ENCODE measurements at regions not wholly inside any gene's neighbourhood (a gene's known extent, or its start where the extent isn't known, plus 50 kb on each side); places are given as distances from the start of the nearest gene placed in this dataset.
"Not testable (repeated sequence)": the region's sequence is repeated elsewhere in the genome, so short reads cannot be mapped to it uniquely, and the experiment has no call there.

DNA sequence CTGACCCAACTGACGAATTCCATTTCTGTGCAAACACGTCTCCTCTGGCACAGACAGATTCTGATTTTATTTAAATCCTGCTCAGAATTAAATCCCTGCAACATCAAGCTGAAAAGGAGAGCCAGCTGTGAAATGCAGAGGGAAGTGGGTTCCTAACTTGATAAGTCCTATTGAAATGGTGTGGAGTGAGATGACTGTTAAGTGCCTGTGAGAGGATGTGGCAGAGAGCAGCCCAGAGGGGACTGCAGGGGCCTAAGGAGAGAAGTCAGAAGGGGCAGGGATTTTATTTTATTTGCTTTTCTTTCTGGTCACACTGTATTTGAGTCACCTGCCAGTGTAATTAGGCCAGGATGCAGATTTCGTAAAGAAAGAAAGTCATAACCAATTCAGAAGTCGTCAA is 277.4 kb downstream of the NKX6-1 start:
- DNase-seq, result no peak

DNA sequence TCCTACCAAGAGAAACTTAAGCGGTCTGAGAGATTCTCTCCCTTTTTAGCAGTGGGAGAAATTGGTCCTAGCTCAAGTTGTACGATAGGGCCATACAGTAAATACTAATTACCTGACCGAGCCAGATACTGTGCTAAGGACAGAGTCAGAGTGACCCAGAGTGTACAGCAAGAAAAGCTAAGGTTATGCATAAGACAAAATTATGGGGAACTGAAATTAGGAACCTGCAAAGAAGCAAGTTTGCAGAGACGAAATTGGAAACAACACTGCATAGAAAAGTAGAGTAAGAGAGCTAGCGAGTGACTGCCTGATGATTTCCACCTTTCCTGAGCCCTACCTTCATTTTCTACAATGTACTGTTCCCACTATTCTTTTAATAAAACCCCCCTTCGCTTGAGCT is 278.1 kb downstream of the NKX6-1 start:
- no peak for DNase-seq

DNA sequence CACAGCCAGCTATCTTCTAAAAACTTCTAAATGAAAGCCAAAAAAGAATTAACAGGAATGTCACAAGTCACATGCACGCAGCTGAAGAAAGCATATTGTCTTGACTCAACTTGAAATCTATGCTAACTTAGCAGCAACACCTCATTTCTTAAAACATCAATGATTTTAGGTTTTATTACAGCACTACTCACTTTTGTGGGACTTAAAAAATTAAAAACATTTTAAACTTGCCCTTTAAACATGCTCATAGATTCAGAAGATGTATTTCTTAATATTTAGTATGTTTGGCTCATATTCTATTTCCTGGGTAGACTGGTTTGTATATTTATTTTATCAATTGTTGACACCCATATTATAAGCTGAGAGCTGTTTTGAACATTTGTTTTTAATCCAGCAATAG is 279.4 kb downstream of the NKX6-1 start:
- no peak for DNase-seq

DNA sequence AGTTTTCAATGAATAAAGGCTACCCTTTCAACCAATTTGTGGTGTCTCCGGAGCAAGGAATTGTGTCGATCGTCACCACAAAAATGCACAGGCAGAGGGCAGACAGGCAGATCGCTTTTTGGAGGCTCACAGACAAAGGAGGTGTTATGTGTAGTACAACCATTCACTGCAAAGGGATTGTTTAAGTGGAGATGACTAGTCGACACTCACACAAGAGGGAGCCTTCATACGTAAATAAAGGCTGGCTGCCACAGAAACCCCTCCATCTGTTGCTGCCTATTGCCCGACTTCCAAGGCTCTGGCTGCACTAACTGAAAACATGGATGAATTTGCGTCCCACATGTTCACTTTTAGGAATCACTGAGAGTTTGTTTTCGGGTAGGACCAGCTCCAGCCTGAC is 281.1 kb downstream of the NKX6-1 start:
- peak; percentile 32 for DNase-seq

DNA sequence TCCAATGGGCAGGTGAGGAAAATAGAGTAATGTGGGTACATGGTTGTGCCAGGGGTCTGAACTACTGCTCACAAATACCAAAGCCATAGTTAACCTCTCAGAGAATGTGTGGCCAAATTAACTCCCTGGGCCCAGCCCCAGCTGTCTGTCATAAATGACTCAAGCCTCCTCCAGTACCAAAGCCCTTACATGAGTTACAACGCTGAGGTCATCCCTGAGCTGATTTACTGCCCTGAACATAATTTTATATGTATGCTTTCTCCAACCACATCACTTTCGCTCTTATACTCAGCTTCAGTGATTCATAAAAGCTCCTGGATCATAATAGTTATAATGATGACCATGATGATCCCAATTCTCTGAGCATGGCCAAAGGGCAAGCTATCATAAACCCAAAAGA is 283.9 kb downstream of the NKX6-1 start:
- DNase-seq, result no peak

DNA sequence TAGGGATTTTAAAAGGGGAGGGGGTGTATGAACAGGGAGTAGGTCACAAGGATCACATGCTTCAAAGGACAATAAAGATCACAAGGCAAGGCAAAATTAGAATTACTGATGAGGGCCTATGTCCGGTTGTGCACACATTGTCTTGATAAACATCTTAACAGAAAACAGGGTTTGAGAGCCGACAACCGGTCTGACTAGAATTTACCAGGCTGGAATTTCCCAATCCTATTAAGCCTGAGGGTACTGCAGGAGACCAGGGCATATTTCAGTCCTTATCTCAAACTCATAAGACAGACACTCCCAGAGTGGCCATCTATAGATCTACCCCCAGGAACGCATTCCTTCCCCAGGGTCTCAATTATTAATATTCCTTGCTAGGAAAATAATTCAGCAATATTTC is 292.9 kb downstream of the NKX6-1 start:
- DNase-seq, result not testable (repeated sequence)

DNA sequence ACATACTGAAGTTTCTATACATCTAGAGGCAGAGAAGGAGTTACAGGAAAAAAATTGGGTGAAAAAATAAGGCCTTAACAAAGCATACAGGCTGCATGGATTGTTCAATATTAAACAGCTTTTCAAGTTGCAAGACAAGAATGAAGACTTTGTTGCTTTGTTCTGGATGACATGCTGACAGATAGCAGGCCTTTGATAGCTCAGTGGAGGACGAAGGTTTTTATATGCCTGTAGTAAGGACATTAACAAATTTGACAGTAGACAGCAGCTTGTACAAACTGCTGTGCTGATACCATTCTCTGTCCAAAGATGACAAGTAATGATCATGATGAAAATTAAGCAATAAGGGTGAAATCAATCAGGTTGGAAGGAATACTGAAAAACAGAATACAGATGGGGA is 309.9 kb downstream of the NKX6-1 start:
- DNase-seq, result peak; percentile 2

DNA sequence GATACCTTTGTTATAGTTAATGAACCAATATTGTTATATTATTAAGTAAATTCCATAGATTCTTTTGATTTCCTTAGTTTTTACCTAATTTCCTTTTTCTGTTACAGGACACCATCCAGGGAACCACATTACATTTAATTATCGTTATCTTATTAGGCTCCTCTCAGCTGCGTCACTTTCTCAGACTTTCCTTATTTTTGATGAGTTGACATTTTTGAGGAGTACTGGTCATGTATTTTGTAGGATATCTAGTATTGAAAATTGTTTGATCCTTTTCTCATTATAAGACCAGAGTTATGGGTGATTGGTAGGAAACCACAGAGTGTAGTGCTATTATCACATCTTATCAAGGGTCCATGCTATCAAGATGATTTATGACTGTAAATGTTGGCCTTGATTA is 319.7 kb downstream of the NKX6-1 start:
- no peak for DNase-seq

DNA sequence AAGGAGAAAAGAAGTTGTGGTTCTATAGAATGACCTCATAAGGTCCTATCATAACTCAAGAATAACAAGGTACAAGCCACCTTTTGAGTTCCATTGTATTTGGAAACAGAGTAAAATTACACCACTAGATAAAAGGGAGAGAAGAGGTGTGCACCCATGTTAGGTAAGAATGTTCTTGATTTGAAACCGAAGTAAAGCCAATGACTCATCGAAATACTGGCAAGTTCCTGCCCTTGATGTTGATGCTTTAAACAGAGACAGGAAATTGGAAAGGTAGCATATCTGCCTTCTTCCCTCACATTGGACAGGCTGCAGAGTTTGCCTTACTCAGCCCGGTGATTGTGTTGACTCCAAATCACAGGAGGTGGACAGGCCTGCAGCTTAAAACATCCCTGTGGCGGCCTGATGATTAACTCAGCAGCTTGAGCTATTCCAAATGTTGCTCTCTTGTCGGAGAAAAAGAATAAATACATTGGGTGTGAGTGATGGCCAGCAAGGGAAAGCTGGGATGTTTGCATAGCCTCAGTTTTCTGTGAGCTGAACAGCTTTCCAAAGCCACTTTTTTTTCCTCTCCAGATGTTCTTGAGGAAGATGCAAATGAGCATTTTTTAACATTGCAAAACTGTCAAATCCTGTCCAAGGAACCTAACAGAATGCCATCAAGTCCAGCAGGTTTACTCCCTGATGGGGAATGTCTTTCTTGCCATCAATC is 321.1 kb downstream of the NKX6-1 start:
- DNase-seq, result peak; percentile 48

DNA sequence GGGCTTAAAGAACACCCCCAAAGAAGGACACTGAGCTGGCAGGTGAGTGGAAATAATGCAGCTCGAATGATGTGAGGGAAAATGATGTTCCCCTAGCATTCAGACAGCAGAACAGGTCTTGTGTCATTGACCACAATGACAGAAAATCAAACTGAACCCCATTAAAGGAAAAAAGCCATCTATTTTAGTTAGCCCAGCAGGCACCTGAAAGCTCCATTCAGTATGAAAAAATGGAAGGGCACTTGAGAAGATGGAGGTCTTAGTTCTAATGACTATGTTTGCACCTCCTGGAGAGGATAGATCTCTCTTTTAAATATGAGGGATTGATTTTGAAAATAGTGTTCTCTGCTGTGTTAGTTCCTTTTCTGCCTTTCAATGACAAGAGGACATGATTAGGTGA is 323.1 kb downstream of the NKX6-1 start:
- no peak for DNase-seq

DNA sequence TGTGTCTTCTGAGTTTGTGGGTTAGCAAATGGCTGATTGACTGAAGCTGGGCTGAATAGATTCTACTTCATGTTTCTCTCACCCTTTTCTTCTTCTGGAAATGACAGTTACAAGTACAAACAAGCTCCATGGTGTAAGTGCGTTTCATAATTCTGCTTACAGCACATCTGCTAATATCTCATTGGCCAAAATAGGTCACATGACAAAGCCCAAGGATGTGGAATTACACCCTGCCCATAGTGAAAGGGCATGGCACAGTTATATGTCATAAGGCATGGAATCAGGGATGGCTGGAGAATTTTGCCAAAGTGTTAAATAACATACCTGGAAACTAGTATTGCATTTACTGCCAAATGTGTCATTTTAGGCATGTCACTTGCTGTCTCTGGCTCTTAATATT is 327.2 kb downstream of the NKX6-1 start:
- DNase-seq, result no peak

DNA sequence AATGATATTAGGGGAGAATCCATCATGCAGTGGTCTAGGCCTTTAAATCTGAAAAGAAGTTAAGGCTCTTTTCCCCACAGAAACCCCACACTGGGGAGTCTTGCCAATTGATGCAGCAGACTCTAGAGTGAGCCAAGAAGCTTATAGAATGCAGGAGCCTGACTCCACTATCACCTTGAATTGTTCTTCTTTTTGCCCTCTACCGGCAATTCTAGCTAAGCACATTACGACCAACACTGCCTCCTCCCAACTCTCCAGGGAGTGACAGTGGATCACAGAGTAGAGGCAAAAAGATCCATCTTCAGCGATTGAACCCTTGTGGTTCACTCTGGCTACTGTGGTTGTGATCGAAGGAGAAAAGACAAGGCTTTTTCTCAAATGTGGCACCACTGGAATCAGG is 331.5 kb downstream of the NKX6-1 start:
- DNase-seq, result no peak

DNA sequence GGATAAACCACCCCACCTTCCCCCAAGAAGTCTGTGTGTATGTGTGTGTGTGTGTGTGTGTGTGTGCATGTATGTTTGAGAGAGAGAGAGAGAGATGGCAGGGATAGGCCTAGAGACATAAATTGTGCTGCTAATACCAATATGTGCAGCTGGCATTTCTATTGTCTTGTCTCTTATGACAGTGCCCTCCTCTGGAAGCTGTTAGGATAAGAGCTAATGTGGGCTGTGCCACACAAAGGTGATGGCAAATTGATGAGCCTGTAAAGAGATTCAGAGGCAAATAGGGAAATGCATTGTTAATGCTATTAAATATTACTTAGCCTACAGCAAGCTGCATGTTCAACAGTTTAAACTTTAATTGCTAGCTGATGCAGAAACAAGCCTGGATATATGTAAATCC is 332.0 kb downstream of the NKX6-1 start:
- no peak for DNase-seq

DNA sequence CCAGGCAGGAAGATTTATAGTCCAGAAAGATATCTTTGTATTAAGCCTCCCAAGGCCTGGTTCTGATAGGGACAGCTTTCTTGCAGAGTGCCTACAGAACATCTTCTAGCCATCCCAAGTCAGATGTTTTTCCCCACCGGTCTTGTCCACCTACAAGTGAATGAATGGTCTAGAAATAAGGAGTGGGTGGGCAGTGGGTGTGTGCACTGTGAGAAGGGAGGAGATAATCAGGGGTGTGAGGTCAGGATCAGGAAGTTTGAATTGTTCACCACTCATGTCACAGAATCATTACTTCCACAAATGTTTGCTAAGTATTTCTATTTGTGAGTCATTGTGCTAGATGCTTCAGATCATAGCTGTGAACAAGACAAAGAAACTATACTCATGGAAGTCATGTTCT is 332.6 kb downstream of the NKX6-1 start:
- no peak for DNase-seq

DNA sequence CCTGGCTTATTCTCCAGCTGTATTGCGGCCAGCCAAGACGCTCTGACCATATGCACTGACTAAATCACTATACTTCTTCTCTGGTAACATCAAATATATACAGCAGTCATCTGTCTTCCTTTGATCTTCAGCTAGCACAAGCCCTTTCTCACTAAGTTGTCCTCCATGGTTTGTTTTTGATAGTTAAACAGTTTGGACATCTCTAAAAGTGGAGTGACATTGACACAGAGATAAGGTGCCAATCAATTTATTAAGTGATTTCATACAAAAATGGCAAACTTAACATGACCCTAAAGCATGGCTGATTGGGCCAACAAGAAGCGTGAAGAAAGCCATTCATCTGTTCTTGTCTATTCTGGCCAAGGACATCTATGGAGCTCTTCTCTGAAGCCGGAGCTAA is 334.9 kb downstream of the NKX6-1 start:
- no peak for DNase-seq

DNA sequence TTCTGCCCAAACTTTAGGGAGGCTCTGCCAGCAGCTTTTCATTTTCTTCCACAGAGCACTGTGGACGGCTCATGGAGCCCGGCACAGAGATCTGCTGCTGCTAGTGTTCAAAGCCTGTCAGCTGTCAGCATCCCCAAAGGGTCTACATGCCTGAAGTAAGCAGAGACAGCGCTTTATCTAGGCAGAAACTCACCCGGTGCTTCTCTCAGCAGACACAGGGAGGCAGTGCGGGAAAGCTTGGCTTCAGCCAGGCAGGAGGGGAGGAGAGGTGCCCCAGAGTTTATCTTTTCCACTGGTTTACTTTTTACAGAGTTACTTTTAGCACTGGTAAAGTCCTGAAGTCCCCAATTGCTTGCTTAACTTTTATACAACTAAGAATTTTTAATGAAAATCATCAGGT is 339.3 kb downstream of the NKX6-1 start:
- peak; percentile 34 for DNase-seq

DNA sequence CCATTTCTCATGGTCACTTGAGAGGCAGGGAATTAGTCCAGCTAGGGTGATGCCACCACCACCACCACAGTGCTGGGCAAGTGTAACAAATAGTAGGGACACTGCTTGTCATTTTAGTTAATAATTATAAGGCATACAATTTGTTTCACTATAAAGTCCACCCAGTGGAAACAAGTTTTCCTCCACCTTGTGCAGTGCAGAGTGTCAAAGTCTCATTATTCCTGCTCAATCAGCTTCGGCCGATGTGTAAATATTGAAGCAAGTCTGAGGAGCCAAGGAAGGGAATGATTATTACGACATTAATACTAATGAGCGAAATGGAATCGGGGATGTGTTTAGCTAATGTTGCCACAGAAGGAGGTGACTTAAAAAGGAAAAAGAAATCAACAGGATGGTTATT is 340.4 kb downstream of the NKX6-1 start:
- DNase-seq, result no peak

DNA sequence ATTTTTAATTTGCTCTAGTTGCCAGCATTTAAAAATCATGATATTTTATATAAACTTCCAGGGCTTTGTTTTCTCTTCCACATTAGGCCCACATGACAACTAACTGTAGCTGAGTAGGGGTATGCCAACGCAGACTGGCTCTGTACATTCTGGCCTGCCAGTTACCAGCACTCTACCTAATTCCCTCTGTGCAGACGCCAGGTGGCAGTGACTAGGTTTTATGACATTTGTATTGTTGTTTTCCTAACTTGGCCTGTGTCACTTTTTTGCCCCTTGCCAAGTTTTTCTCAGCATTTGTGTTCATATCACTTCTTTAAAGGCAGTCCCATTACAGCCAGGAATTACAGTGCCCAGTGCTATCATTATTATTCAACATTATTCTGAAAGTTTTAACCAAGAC is 347.5 kb downstream of the NKX6-1 start:
- no peak for DNase-seq

DNA sequence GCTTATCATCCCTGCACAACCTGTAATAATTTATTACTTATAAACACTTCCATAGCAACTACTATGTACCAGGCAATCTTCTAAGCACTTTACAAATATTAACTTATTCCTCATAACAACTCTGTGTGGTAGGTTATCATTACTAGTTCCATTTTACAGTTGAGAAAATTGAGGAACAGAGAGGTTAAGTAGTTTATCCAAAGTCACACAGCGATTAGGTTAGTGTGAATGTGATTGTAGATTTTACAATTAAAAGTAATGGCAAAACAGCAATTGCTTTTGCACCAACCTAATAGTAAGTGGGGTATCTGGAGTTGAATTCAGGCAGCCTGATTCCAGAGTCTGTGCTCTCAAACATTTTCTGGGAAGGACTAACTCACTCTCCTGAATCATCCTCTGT is 348.9 kb downstream of the NKX6-1 start:
- no peak for DNase-seq

DNA sequence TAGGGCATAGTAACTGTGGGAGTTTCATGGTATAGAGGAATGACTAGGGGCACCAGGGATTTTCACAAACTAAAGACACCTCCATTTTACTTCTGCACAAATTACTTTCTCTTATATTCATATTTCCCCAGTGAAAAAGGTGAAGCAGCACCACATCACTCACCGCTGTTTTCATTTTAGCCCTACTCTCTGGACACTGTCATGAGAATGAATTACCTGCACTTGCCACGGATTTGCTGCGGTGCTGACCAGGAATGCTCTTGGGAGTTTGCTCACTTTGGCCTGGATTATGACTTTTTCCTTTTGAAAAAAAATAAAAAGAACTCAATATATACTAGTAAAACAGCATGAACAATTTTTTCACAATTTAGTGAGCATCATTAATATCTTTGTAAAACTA is 351.3 kb downstream of the NKX6-1 start:
- no peak for DNase-seq

DNA sequence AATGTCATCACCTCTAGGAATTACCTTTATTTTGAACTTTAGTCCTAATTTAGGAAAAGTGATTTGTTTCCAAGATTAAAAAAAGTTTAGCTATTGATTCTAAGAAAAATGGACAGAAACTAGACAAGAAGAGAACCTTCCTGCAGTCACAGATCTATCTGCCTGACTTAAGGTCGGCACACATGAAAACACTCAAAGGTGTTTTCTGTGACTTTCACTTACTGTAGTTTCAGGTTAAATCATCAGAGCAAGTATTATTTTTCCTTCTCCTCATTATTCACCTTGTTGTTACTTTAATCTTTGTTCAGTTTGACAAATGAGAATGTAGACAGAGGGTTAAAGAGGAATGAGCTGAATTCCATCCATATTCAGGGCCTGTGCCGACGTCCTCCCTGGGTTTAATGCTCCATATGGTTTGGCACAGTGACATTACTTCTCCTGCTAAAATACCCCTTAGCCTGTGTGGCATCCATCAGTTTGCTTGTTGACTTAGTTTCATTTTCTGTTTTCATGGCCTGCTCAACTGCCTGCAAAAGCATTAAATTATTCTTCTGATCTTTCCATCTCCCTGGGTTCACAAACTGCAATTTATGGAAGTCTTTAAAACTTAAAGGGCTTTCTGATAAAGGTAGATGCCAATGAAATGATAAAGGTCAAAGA is 352.7 kb downstream of the NKX6-1 start:
- DNase-seq, result no peak

DNA sequence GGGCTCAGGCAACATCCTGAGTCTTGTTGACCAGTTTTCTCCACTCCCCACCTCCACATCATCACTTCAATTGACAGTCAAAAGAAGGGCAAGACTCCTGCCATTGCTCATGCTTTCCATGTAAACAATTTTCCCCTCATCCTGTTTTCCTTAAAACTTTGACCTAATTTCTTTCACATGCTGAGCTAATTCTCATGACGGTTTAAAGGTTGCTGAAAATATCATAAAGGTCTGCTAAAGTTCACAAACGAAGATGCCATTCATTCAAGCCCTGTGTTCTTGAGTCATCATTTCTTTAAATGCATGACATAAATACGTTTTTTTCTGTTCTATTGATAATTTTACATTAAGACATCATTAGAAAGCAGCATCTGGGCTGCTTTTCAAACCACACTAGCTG is 353.9 kb downstream of the NKX6-1 start:
- no peak for DNase-seq

DNA sequence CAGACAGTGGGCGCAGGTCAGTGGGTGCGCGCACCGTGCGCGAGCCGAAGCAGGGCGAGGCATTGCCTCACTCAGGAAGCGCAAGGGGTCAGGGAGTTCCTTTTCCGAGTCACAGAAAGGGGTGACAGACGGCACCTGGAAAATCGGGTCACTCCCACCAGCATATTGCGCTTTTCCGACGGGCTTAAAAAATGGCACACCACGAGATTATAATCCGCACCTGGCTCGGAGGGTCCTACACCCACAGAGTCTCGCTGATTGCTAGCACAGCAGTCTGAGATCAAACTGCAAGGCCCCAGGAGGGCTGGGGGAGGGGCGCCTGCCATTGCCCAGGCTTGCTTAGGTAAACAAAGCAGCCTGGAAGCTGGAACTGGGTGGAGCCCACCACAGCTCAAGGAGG is 372.2 kb downstream of the NKX6-1 start:
- DNase-seq, result not testable (repeated sequence)

DNA sequence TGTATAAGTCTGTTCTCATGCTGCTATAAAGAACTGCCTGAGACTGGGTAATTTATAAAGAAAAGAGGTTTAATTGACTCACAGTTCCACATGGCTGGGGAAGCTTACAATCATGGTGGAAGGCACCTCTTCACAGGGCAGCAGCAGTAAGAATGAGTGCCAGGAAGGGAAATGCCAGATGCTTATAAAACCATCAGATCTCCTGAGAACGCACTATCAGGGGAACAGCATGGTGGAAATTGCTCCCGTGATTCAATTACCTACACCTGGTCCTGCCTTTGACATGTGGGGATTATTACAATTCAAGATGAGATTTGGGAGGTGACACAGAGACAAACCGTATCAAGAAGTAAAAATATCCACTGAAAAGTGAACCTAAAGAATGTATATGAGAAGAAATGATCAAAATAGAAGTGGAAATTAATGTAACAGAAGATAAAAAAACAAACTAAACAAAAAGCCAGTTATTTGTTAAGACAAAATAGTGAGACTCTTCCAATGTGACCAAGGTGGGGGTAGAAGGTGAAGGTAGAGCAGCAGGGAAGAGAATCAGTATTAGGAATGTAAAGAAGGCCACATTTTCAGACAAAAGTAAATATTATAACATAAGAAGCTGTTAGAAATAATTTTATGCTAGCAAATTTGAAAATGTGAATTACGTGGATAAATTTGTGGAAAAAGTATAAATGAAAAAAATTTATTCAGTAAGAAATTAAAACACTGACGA is 372.9 kb downstream of the NKX6-1 start:
- DNase-seq, result no peak

All from tongue (tissue), 1 donor.